ENCODE measurements at regions not wholly inside any gene's neighbourhood (a gene's known extent, or its start where the extent isn't known, plus 50 kb on each side); places are given as distances from the start of the nearest gene placed in this dataset.

DNA sequence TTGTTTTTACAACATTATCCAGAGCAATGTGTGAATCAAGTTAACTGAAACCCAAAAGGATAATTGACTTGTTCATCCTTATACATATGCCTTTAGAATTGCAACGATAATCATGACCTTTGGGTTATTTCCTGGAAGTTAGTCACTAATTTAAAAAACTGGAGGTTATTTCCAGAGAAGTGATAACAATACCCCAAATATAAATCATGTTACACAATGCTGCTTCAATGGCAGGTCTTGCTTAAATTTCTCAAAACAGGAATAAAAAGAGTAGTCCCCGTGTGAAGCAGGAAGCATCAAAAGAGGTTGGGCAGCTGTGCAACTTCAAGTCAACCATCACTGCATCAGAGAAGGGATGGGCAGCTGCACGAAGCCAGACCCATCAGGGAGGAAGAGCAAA, 134.4 kb downstream of the EFNB2 start:
- Histone ChIP-seq H3K4me2 (ENCODE audit: low read depth, low read length) (no peak overlapping the region), H2BK5ac (ENCODE audit: low read depth, low read length, poor library complexity, severe bottlenecking) (no peak overlapping the region), H3K56ac (ENCODE audit: extremely low read depth, insufficient read depth, low read length) (no peak overlapping the region), H2BK20ac (ENCODE audit: low read depth, low read length) (no peak overlapping the region), H3K4ac (ENCODE audit: low read depth, low read length) (no peak overlapping the region), H3K4me1 (ENCODE audit: control insufficient read depth, insufficient read depth, low read length) (no peaks in the 10 kb centered on the region; the same call in 1 of the 2 replicates), H3K9me3 (ENCODE audit: control insufficient read depth, insufficient read depth, low read length) (no peaks in the 10 kb centered on the region), H2AK5ac (ENCODE audit: low read depth, low read length) (no peak overlapping the region), H3K9ac (ENCODE audit: low read depth, low read length) (no peak overlapping the region), H2AFZ (replicated peaks; ENCODE audit: low read length, poor library complexity) (no peak overlapping the region), H3K27ac (ENCODE audit: insufficient read depth, low read length) (no peak overlapping the region), H4K8ac (ENCODE audit: low read depth in 2 of 2, low read length in 2 of 2) (no peak overlapping the region), H4K91ac (ENCODE audit: insufficient read depth, low read depth, low read length) (no peak overlapping the region), H3K36me3 (ENCODE audit: control insufficient read depth, insufficient read depth, low read length) (no peaks in the 10 kb centered on the region), H4K5ac (ENCODE audit: low read depth, low read length) (no peak overlapping the region), H2BK120ac (ENCODE audit: low read depth, low read length) (no peak overlapping the region), H3K27me3 (ENCODE audit: control insufficient read depth, insufficient read depth, low read length) (no peaks in the 10 kb centered on the region), H3K4me3 (ENCODE audit: insufficient read depth, low read depth, low read length) (no peak overlapping the region), H3K79me1 (ENCODE audit: low read depth in 1 of 2, low read length in 2 of 2) (no peaks in the 10 kb centered on the region), H4K20me1 (ENCODE audit: insufficient read depth, low read length) (no peaks in the 10 kb centered on the region), H2BK15ac (ENCODE audit: low read depth, low read length) (no peak overlapping the region), H3K9me1 (ENCODE audit: insufficient read depth, low read length) (no peaks in the 10 kb centered on the region), H3K23ac (ENCODE audit: low read depth, low read length) (no peak overlapping the region), H3K18ac (ENCODE audit: low read depth, low read length) (no peak overlapping the region), H2AK9ac (replicated peaks; ENCODE audit: low read depth, low read length, poor library complexity) (no peak overlapping the region), H3K14ac (replicated peaks; ENCODE audit: low read depth, low read length) (no peak overlapping the region)
- TF ChIP-seq CEBPB (IDR thresholded peaks at IDR 0.05; ENCODE audit: low read depth, low read length) (no peak), SMC3 (IDR thresholded peaks at IDR 0.05; ENCODE audit: low read depth, low read length) (no peak), NFE2L2 (IDR thresholded peaks at IDR 0.05; ENCODE audit: low read depth, low read length) (no peak), CTCF (conservative IDR thresholded peaks at IDR 0.05; ENCODE audit: low read depth, low read length) (no peak), CHD1 (IDR thresholded peaks at IDR 0.05; ENCODE audit: low read depth, low read length) (no peak), RFX5 (IDR thresholded peaks at IDR 0.05; ENCODE audit: low read depth, low read length) (no peak), BHLHE40 (IDR thresholded peaks at IDR 0.05; ENCODE audit: low read depth, low read length) (no peak), RCOR1 (IDR thresholded peaks at IDR 0.05; ENCODE audit: insufficient replicate concordance, low read length) (no peak), MAZ (IDR thresholded peaks at IDR 0.05; ENCODE audit: borderline replicate concordance, low read depth, low read length) (no peak), RAD21 (IDR thresholded peaks at IDR 0.05; ENCODE audit: low read length) (no peak)
- TF ChIP-seq, protein P1, sequence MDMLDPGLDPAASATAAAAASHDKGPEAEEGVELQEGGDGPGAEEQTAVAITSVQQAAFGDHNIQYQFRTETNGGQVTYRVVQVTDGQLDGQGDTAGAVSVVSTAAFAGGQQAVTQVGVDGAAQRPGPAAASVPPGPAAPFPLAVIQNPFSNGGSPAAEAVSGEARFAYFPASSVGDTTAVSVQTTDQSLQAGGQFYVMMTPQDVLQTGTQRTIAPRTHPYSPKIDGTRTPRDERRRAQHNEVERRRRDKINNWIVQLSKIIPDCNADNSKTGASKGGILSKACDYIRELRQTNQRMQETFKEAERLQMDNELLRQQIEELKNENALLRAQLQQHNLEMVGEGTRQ (IDR thresholded peaks at IDR 0.05; ENCODE audit: low read depth, low read length) = no peak
- dilution Hi-C loops (cut with HindIII; ENCODE audit: low sequenced_read_pairs, unreplicated experiment) (no loop called here), in situ Hi-C loops (cut with MboI; ENCODE audit: low sequenced_read_pairs) (no loop called here), intact Hi-C loops (cut with micrococcal nuclease) (no loop called here)
- WGBS, 2 experiments (ENCODE audit: extremely low coverage in 2 of 2, insufficient read length in 1 of 2) = 83% methylated on average over 1 of the region's 3 CpGs; no CpG with 5 or more reads in 1 of the 2 experiments
- no TSS peak for BruUV-seq (replicated peaks)
- ChIA-PET POLR2A (ENCODE audit: unreplicated experiment) (no interaction called here), CTCF (interaction anchor here (1.1 kb wide), 1 partner anchor 12 kb away, joined by 3 read pairs; no protein-coding TSS in a partner anchor)
- ATAC-seq (ENCODE audit: low read depth) (no peak), DNase-seq (no peak)

Data from IMR-90 (cell line).